Chondrocyte (in vitro differentiated cells): ENCODE measurements at regions not wholly inside any gene's neighbourhood (a gene's known extent, or its start where the extent isn't known, plus 50 kb on each side); places are given as distances from the start of the nearest gene placed in this dataset.
A peak's percentile ranks its signal among the peaks of the same experiment; 100 is the strongest.

ENCODE experiments used
- DNase-seq: peaks from one replicate; pipeline ENCODE4 v3.0.0; 2021; ENCODE audit warnings: mixed read lengths, low spot score
- H3K27ac Mint-ChIP-seq: one replicate; pipeline ENCODE4 v1.8.0; 2021; ENCODE audit warnings: mild to moderate bottlenecking, moderate library complexity, mixed read lengths; ENCODE audit not compliant: unreplicated experiment
- H3K27me3 Mint-ChIP-seq: 2 replicates; pipeline ENCODE4 v1.8.0; 2021; ENCODE audit warnings: low read depth, mixed read lengths
- H3K36me3 Mint-ChIP-seq: 2 replicates; pipeline ENCODE4 v1.8.0; 2021; ENCODE audit warnings: low read depth, mixed read lengths
- H3K4me1 Mint-ChIP-seq: 2 replicates; pipeline ENCODE4 v1.8.0; 2021; ENCODE audit warnings: low read depth, mild to moderate bottlenecking, mixed read lengths
- H3K4me3 Mint-ChIP-seq: one replicate; pipeline ENCODE4 v1.8.0; 2021; ENCODE audit warnings: mild to moderate bottlenecking, moderate library complexity, mixed read lengths; ENCODE audit not compliant: unreplicated experiment
- H3K9me3 Mint-ChIP-seq: 2 replicates; pipeline ENCODE4 v1.8.0; 2021; ENCODE audit warnings: low read depth, mixed read lengths
- TF ChIP-seq, protein P1 (sequence below): fragments of 200-600 bp; sonication (generic); IDR thresholded peaks from 2 replicates; pipeline ENCODE4 v1.5.0; 2021; ENCODE audit warnings: antibody characterized with exemption, mild to moderate bottlenecking, moderate library complexity

- H3K36me3 Mint-ChIP-seq = no peaks in the 10 kb centered on the region
Observed at GRCh38 chr18:77617694-77618093, 368.0 kb downstream of the GALR1 start.

DNA sequence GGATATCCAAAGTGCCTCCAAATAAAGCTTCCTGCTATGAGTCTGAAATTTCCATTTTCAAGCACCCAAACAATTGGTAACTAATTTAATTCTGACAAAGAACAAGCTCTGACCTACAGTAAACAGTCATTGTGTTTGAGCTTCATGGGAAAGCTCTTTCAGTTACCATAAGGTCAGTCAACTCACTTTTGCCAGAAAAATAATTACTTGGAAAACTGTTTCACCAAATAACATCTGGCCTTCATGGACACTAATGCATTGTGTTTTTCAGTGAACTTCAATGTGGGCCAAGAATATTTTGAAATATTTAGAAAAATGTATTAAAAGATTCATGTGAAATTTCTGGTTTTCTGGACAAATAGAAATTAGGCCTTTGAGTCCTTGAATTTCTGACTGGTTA lies 369.9 kb downstream of the GALR1 start:
- Mint-ChIP-seq H3K4me3 (no peak overlapping the region), H3K27me3 (no peaks in the 10 kb centered on the region), H3K36me3 (no peaks in the 10 kb centered on the region), H3K27ac (no peak overlapping the region), H3K4me1 (no peaks in the 10 kb centered on the region), H3K9me3 (peaks cover 5% of the 10 kb centered on the region)
- TF ChIP-seq, protein P1, sequence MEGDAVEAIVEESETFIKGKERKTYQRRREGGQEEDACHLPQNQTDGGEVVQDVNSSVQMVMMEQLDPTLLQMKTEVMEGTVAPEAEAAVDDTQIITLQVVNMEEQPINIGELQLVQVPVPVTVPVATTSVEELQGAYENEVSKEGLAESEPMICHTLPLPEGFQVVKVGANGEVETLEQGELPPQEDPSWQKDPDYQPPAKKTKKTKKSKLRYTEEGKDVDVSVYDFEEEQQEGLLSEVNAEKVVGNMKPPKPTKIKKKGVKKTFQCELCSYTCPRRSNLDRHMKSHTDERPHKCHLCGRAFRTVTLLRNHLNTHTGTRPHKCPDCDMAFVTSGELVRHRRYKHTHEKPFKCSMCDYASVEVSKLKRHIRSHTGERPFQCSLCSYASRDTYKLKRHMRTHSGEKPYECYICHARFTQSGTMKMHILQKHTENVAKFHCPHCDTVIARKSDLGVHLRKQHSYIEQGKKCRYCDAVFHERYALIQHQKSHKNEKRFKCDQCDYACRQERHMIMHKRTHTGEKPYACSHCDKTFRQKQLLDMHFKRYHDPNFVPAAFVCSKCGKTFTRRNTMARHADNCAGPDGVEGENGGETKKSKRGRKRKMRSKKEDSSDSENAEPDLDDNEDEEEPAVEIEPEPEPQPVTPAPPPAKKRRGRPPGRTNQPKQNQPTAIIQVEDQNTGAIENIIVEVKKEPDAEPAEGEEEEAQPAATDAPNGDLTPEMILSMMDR = no peak
- DNase-seq = no peak

More at GRCh38 chr18:77617694-77618093, 368.0 kb downstream of the GALR1 start:
- TF ChIP-seq, protein P1 = no peak
- no peak for DNase-seq
- no peaks in the 10 kb centered on the region for H3K27me3 Mint-ChIP-seq
- H3K4me1 Mint-ChIP-seq = no peaks in the 10 kb centered on the region
- H3K9me3 Mint-ChIP-seq = no peaks in the 10 kb centered on the region
- peak overlapping the region; percentile 46 for H3K27ac Mint-ChIP-seq
- no peak overlapping the region for H3K4me3 Mint-ChIP-seq

- TF ChIP-seq, protein P1 = no peak
- no peak overlapping the region for H3K27ac Mint-ChIP-seq
- no peaks in the 10 kb centered on the region for H3K27me3 Mint-ChIP-seq
- no peak for DNase-seq
- H3K9me3 Mint-ChIP-seq = peaks cover 5% of the 10 kb centered on the region
- H3K4me3 Mint-ChIP-seq = no peak overlapping the region
- no peaks in the 10 kb centered on the region for H3K36me3 Mint-ChIP-seq
- no peaks in the 10 kb centered on the region for H3K4me1 Mint-ChIP-seq
Observed at GRCh38 chr18:77622009-77622692, 372.5 kb downstream of the GALR1 start.

DNA sequence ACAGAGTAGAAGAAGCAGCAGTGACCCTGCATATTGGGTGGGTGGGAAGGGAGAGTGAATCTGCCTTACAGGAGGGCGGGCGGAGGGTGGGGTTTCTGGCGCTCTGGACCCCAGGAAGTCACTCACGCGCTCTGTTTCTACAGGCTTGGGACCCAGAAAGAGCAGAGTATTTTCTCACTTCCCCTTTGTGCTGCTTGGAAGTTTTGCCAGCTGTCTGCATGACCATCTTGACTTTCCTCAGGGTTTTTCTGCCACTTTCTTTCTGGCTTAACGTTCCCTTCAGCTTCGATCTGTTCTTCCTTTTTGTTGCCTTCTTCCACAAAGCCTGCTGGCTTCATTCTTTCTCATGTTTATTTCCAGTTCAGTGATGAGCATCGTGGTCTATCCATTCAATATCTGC lies 383.1 kb downstream of the GALR1 start:
- TF ChIP-seq, protein P1 = no peak
- H3K9me3 Mint-ChIP-seq = peaks cover 11% of the 10 kb centered on the region
- DNase-seq = no peak

GRCh38 chr18:77634494-77634893 lies 384.8 kb downstream of the GALR1 start:
- Mint-ChIP-seq H3K4me1 (no peaks in the 10 kb centered on the region), H3K36me3 (no peaks in the 10 kb centered on the region), H3K4me3 (no peak overlapping the region), H3K27me3 (peaks cover 2% of the 10 kb centered on the region), H3K9me3 (peaks cover 16% of the 10 kb centered on the region), H3K27ac (no peak overlapping the region)
- TF ChIP-seq, protein P1 = no peak
- DNase-seq = no peak

More for the DNA sequence above, 383.1 kb downstream of the GALR1 start:
- H3K36me3 Mint-ChIP-seq = no peaks in the 10 kb centered on the region
- H3K4me1 Mint-ChIP-seq = no peaks in the 10 kb centered on the region
- H3K27me3 Mint-ChIP-seq = no peaks in the 10 kb centered on the region
- H3K4me3 Mint-ChIP-seq = no peak overlapping the region
- H3K27ac Mint-ChIP-seq = no peak overlapping the region
